ENCODE measurements at regions not wholly inside any gene's neighbourhood (a gene's known extent, or its start where the extent isn't known, plus 50 kb on each side); places are given as distances from the start of the nearest gene placed in this dataset.

DNA sequence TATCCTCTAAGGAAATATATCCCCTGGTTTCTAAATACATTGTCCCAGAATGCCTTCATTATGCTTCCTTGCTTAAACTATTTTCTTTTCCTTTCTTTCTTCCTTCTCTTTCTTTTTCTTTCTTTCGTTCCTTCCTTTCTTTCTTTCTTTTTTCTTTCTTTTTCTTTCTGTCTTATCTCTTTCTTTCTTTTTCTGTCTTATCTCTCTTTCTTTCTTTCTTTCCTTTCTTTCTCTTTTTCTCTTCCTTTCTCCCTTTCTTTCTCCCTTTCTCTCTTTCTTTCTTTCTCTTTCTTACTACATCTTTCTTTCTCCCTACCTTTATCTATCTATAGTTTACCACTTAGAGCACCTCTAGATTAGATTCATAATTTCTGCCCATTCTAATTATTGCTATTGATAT lies 552.1 kb downstream of the PYDC2 start:
- TF ChIP-seq SPI1 (IDR thresholded peaks at IDR 0.05; ENCODE audit: low read depth, low read length) (no peak), TAF1 (IDR thresholded peaks at IDR 0.05; ENCODE audit: low read depth, low read length) (no peak), POLR2AphosphoS5 (IDR thresholded peaks at IDR 0.05; ENCODE audit: low read depth, low read length) (no peak), POU2F2 (IDR thresholded peaks at IDR 0.05; ENCODE audit: low read depth, low read length) (no peak), PAX5 (IDR thresholded peaks at IDR 0.05; ENCODE audit: insufficient read depth, low read length, severe bottlenecking) (no peak), POLR2A (IDR thresholded peaks at IDR 0.05; ENCODE audit: low read depth, low read length) (no peak)
- DNase-seq (ENCODE audit: insufficient read length, low spot score) (no peak), FAIRE-seq (no peak)

DNA sequence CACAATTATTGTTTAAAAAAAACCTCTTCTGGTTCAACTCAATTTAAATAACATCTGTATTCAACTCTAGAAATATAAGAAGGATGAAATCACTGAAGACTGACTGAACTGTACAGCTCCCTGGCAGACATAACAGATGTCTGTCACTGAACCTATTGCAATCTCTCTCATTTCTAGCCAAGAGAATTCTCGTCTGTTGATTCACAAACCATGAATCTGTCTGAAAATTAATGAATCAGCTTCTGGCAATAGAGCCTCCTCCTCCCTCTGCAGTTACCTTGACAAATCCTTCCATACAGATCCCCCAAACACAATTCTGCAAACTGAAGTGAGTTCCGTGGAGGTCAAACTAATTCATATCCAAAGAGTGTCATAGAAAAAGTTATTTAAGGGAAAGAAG lies 561.4 kb downstream of the PYDC2 start:
- TF ChIP-seq POLR2AphosphoS5 (IDR thresholded peaks at IDR 0.05; ENCODE audit: low read depth, low read length) (no peak), TAF1 (IDR thresholded peaks at IDR 0.05; ENCODE audit: low read depth, low read length) (no peak), SPI1 (IDR thresholded peaks at IDR 0.05; ENCODE audit: low read depth, low read length) (no peak), POU2F2 (IDR thresholded peaks at IDR 0.05; ENCODE audit: low read depth, low read length) (no peak), POLR2A (IDR thresholded peaks at IDR 0.05; ENCODE audit: low read depth, low read length) (no peak), PAX5 (IDR thresholded peaks at IDR 0.05; ENCODE audit: insufficient read depth, low read length, severe bottlenecking) (no peak)
- DNase-seq (ENCODE audit: insufficient read length, low spot score): no peak
- FAIRE-seq: no peak

DNA sequence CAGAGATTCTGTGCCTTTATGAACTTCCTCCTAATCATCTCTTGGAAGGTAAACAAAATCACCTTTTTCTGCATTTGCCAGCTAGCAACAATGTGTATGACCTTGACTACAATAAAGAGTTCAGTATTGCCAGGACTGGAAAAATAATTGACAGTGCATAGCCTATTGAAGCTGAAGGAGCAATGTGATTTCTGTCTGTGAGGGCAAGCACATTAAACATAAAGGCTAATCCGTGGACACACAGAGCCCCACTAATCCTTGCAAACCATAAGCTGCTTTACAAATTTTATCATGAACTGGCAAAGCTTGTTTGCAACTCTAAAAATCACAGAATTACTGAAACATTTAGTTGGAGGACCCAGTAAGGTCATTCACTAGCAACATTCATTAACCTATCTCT lies 563.8 kb downstream of the PYDC2 start:
- no peak for TF ChIP-seq POLR2AphosphoS5 (IDR thresholded peaks at IDR 0.05; ENCODE audit: low read depth, low read length)
- no peak for FAIRE-seq

DNA sequence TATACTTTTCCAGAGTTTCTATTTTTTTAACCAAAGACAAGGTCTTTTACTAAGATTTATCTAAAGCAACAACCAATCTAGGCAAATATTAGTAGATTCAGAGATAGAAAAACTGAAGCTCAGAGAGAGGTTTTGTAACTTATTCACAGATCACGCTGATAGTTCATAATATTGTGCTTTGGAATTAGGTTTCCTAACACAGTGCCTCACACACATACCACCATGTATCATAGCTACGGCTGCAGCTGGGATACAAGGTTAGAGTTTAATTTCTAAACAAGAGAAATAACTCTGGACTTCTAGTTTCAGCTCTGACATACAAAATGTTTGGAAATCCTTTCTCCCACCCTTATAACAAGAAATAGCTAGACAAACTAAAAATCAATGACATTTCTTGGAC lies 565.7 kb downstream of the PYDC2 start:
- DNase-seq (ENCODE audit: insufficient read length, low spot score) (no peak), FAIRE-seq (no peak)
- TF ChIP-seq TAF1 (IDR thresholded peaks at IDR 0.05; ENCODE audit: low read depth, low read length) (no peak), POU2F2 (IDR thresholded peaks at IDR 0.05; ENCODE audit: low read depth, low read length) (no peak), POLR2A (IDR thresholded peaks at IDR 0.05; ENCODE audit: low read depth, low read length) (no peak), POLR2AphosphoS5 (IDR thresholded peaks at IDR 0.05; ENCODE audit: low read depth, low read length) (no peak)

More for the DNA sequence above, 563.8 kb downstream of the PYDC2 start:
- no peak for DNase-seq (ENCODE audit: insufficient read length, low spot score)

DNA sequence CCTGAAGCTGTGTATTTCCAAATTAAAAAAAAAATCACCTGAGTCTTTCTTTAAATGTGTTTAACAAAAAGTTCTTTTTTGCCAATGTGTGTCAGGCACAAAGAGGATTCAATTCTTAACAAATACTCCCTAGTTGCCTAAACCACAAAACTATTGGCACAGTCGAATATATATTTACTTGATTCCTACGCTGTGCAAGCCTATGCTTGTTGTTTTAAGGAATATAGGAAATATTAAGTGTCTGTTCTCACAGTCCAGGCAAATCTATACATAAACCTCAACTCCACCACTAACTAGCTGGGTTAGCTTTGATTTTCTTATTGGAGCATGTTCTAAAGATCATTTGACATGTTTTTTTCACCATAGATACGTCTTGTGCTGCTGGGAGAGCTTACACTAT lies 571.0 kb downstream of the PYDC2 start:
- DNase-seq (ENCODE audit: insufficient read length, low spot score) (no peak), FAIRE-seq (no peak)
- TF ChIP-seq POU2F2 (IDR thresholded peaks at IDR 0.05; ENCODE audit: low read depth, low read length) (no peak), TAF1 (IDR thresholded peaks at IDR 0.05; ENCODE audit: low read depth, low read length) (no peak), POLR2AphosphoS5 (IDR thresholded peaks at IDR 0.05; ENCODE audit: low read depth, low read length) (no peak), PAX5 (IDR thresholded peaks at IDR 0.05; ENCODE audit: insufficient read depth, low read length, severe bottlenecking) (no peak), POLR2A (IDR thresholded peaks at IDR 0.05; ENCODE audit: low read depth, low read length) (no peak), SPI1 (IDR thresholded peaks at IDR 0.05; ENCODE audit: low read depth, low read length) (no peak)

DNA sequence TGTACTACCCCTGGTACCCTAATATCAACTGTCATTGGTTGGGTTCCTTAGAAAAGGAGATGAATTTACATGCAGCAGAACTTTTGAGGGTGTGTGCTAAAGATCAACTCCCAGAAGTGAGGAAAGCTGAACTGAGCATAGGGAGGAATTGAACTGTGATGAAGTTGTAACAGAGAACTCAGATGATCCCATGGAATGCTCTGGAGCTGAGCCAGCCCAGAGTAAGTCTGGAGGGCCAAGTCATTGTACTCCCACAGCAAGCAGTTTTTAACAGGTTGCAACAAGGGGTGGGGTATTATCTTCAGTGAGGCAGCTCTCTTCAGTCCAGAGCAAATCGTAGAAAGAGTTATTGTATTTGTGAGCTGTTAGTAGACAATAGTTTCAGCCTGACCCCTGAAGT lies 572.3 kb downstream of the PYDC2 start:
- FAIRE-seq (no peak), DNase-seq (ENCODE audit: insufficient read length, low spot score) (no peak)
- TF ChIP-seq POLR2A (IDR thresholded peaks at IDR 0.05; ENCODE audit: low read depth, low read length) (no peak), SPI1 (IDR thresholded peaks at IDR 0.05; ENCODE audit: low read depth, low read length) (no peak), PAX5 (IDR thresholded peaks at IDR 0.05; ENCODE audit: insufficient read depth, low read length, severe bottlenecking) (no peak), TAF1 (IDR thresholded peaks at IDR 0.05; ENCODE audit: low read depth, low read length) (no peak), POU2F2 (IDR thresholded peaks at IDR 0.05; ENCODE audit: low read depth, low read length) (no peak), POLR2AphosphoS5 (IDR thresholded peaks at IDR 0.05; ENCODE audit: low read depth, low read length) (no peak)

DNA sequence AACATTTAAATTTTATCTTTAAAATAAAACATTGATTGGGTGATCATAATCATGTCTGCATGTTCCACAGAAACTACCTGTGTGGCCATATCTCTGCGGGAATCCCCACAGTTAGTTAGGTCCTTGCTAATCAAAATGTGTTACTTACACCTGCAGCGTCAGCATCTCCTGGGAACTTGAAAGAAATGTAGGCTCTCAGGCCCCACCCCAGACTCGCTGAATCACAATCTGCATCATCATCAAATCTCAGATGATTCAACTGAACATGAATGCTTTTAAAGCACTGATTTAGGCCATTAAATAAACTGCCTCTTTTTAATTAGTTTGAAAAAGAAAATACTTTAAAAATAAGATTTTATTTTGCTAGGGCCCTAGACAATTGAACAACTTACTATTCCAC lies 577.8 kb downstream of the PYDC2 start:
- no peak for TF ChIP-seq PAX5 (IDR thresholded peaks at IDR 0.05; ENCODE audit: insufficient read depth, low read length, severe bottlenecking)
- no peak for TF ChIP-seq POU2F2 (IDR thresholded peaks at IDR 0.05; ENCODE audit: low read depth, low read length)
- no peak for TF ChIP-seq TAF1 (IDR thresholded peaks at IDR 0.05; ENCODE audit: low read depth, low read length)
- no peak for TF ChIP-seq SPI1 (IDR thresholded peaks at IDR 0.05; ENCODE audit: low read depth, low read length)
- TF ChIP-seq POLR2AphosphoS5 (IDR thresholded peaks at IDR 0.05; ENCODE audit: low read depth, low read length): no peak
- no peak for TF ChIP-seq POLR2A (IDR thresholded peaks at IDR 0.05; ENCODE audit: low read depth, low read length)
- FAIRE-seq (no peak), DNase-seq (ENCODE audit: insufficient read length, low spot score) (no peak)

DNA sequence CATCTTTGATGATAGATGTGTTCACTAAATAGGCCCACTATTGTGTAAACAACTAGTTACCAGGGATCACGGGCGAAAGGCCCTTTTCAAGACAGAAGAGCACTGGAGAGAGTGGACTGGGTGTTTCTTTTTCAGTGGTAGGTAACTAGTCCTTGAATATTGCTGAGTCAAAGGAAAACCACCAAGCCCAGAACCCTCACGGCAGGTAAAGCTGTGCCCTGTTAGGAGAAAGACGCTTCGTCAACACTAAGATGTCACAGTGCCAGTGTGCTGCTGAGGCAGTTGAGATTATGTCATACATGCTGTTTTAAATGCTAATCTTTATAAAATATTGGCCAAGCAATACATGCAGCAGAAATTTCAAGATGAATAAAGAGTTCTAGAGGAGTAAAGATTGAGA lies 578.6 kb downstream of the PYDC2 start:
- TF ChIP-seq PAX5 (IDR thresholded peaks at IDR 0.05; ENCODE audit: insufficient read depth, low read length, severe bottlenecking): no peak
- TF ChIP-seq POU2F2 (IDR thresholded peaks at IDR 0.05; ENCODE audit: low read depth, low read length): no peak
- TF ChIP-seq SPI1 (IDR thresholded peaks at IDR 0.05; ENCODE audit: low read depth, low read length): no peak
- no peak for TF ChIP-seq TAF1 (IDR thresholded peaks at IDR 0.05; ENCODE audit: low read depth, low read length)
- DNase-seq (ENCODE audit: insufficient read length, low spot score) (no peak), FAIRE-seq (no peak)

DNA sequence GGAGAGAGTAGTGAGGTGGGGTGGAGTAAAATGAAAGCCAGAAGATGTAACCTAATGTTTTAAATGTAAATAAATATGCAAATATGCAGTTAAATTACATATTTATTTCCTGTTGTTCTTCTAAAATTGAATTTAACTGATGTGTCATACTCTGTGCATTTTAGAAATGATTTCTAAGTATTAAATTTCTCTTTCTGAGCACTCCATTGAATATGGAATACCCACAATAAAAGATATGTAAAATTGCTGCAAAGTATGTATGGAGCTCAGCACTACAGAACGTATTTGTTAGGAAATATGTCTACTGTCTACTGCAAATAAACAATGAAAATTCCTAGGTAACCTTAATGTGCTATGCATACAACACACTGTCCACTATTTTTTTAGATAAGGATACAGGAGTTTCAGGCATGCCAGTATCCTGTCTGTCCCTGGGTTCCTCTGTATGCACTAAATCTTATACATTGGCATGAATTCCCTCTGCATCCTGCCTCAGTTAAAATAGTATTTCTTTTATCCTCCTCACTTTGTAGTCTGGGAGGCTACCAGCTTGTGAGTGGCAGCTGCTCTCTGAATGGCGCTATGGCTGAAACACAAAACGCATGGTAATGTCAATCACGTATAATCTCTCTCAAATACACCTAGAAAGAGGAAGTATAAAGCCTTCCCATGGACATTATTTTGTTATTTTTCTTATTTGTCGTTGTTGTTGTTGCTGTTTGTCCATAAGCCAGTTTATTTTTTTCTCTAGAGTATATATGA lies 579.5 kb downstream of the PYDC2 start:
- FAIRE-seq (no peak), DNase-seq (ENCODE audit: insufficient read length, low spot score) (no peak)
- no peak for TF ChIP-seq POLR2A (IDR thresholded peaks at IDR 0.05; ENCODE audit: low read depth, low read length)
- no peak for TF ChIP-seq SPI1 (IDR thresholded peaks at IDR 0.05; ENCODE audit: low read depth, low read length)
- no peak for TF ChIP-seq PAX5 (IDR thresholded peaks at IDR 0.05; ENCODE audit: insufficient read depth, low read length, severe bottlenecking)
- TF ChIP-seq POU2F2 (IDR thresholded peaks at IDR 0.05; ENCODE audit: low read depth, low read length): no peak
- no peak for TF ChIP-seq POLR2AphosphoS5 (IDR thresholded peaks at IDR 0.05; ENCODE audit: low read depth, low read length)
- TF ChIP-seq TAF1 (IDR thresholded peaks at IDR 0.05; ENCODE audit: low read depth, low read length): no peak

DNA sequence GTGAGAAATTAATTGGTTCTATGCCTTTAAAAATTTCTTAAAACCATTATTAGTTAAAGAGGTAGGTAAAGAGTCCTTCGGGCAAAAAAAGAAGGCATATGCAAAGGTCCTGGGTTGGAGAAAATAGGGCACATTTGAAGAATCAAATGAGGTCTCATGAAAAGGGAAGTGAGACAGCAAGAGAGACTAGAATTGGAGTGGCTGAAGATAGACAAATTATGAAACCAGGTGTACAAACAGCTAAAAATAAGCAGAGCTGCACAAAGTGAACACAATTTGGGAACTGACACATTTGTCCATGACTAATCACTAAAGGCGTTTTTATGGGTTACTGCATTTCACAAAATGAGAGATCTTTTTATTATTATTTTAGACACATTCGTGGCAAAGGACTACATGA lies 581.2 kb downstream of the PYDC2 start:
- FAIRE-seq (peak; percentile 88), DNase-seq (ENCODE audit: insufficient read length, low spot score) (no peak)
- TF ChIP-seq POLR2A (IDR thresholded peaks at IDR 0.05; ENCODE audit: low read depth, low read length) (no peak), TAF1 (IDR thresholded peaks at IDR 0.05; ENCODE audit: low read depth, low read length) (no peak), SPI1 (IDR thresholded peaks at IDR 0.05; ENCODE audit: low read depth, low read length) (peak; percentile 98), POLR2AphosphoS5 (IDR thresholded peaks at IDR 0.05; ENCODE audit: low read depth, low read length) (no peak), PAX5 (IDR thresholded peaks at IDR 0.05; ENCODE audit: insufficient read depth, low read length, severe bottlenecking) (no peak), POU2F2 (IDR thresholded peaks at IDR 0.05; ENCODE audit: low read depth, low read length) (no peak)

All from GM12891 (cell line).